ENCODE measurements at regions not wholly inside any gene's neighbourhood (a gene's known extent, or its start where the extent isn't known, plus 50 kb on each side); places are given as distances from the start of the nearest gene placed in this dataset.

DNA sequence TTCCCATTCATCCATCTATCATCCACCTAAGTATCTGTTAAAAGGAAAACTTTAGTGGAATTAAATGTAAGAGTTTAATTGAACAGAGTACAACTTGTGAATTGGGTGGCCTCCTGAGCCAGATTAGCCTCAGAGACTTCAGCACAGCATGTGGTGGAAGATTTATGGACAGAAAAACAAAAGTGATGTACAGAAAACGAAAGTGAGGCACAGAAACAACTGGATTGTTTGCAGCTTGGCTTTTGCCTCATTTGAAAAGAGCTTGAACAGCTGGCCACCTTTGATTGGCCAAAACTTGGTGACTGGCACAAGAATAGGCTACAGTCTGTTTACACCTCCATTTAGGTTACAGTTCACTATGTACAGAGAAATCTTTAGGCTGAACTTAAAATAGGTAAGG is 1463.4 kb upstream of the CELF2 start:
- Histone ChIP-seq H3K9me3 (replicated peaks in 1 of 2; ENCODE audit: control insufficient read depth in 2 of 2, insufficient read depth in 1 of 2, low read depth in 1 of 2, low read length in 2 of 2) (no peaks in the 10 kb centered on the region), H3K79me1 (ENCODE audit: low read depth, low read length) (no peaks in the 10 kb centered on the region), H4K8ac (ENCODE audit: low read depth, low read length) (no peak overlapping the region), H3K27me3 (ENCODE audit: control insufficient read depth in 3 of 3, insufficient read depth in 3 of 3, low read depth in 1 of 3, low read length in 3 of 3) (no peaks in the 10 kb centered on the region), H2BK5ac (ENCODE audit: low read length) (no peak overlapping the region), H2BK120ac (ENCODE audit: low read depth, low read length) (no peak overlapping the region), H3K4ac (ENCODE audit: low read length) (no peak overlapping the region), H3K14ac (ENCODE audit: low read length) (no peak overlapping the region), H2AFZ (ENCODE audit: low read length) (peak overlapping the region; percentile 29), H4K91ac (ENCODE audit: low read depth, low read length, poor library complexity) (no peak overlapping the region), H2AK5ac (ENCODE audit: low read depth, low read length) (no peak overlapping the region), H3K18ac (ENCODE audit: low read length) (no peak overlapping the region), H3K27ac (replicated peaks; ENCODE audit: low read length) (no peak overlapping the region), H3K23ac (ENCODE audit: low read depth, low read length, poor library complexity) (no peak overlapping the region), H2BK15ac (ENCODE audit: low read length) (no peak overlapping the region), H3K9ac (ENCODE audit: low read depth, low read length, poor library complexity) (no peak overlapping the region), H3K4me3 (ENCODE audit: low read length in 2 of 2) (no peak overlapping the region), H2BK12ac (ENCODE audit: low read length) (no peak overlapping the region), H3K4me2 (ENCODE audit: insufficient read depth, low read length, poor library complexity, severe bottlenecking) (no peak overlapping the region), H3K36me3 (replicated peaks in 1 of 2; ENCODE audit: control insufficient read depth in 2 of 2, insufficient read depth in 2 of 2, low read length in 2 of 2) (no peaks in the 10 kb centered on the region), H3K4me1 (ENCODE audit: control insufficient read depth in 2 of 2, insufficient read depth in 1 of 2, low read depth in 1 of 2, low read length in 2 of 2) (peaks cover 0 to 2% of the 10 kb centered on the region in 2 donors)
- DNase-seq (ENCODE audit: low spot score) = no peak
- no CpG with 5 or more reads among the region's 1 CpG for WGBS, 2 donors (ENCODE audit: extremely low coverage in 2 of 2, insufficient read length in 2 of 2, insufficient replicate concordance in 1 of 2)

DNA sequence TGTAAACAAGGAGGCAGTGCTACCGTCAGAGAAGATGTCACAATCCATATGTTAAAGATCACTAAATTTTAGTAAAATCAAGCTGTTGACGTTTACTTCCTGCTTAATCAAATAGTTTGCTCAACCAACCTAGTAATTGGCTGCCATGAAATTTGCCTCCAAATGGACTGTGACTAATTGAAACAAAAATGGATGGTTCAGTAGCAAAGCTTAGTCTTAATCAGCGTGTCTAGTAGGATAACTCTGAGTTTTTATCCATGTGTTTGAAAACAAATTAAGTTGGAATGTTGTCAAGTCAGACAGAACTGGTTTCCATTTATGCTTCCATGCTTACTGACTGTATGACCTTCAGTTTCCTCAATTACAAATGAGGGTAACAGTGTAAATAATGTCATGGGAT is 1456.7 kb upstream of the CELF2 start:
- no peak overlapping the region for H2BK120ac ChIP-seq (ENCODE audit: low read depth, low read length)
- H3K18ac ChIP-seq (ENCODE audit: low read length) = no peak overlapping the region
- H3K79me1 ChIP-seq (ENCODE audit: low read depth, low read length) = no peaks in the 10 kb centered on the region
- no peak overlapping the region for H4K91ac ChIP-seq (ENCODE audit: low read depth, low read length, poor library complexity)
- H2BK12ac ChIP-seq (ENCODE audit: low read length) = no peak overlapping the region
- H2AK5ac ChIP-seq (ENCODE audit: low read depth, low read length) = no peak overlapping the region
- no peak overlapping the region for H3K4me2 ChIP-seq (ENCODE audit: insufficient read depth, low read length, poor library complexity, severe bottlenecking)
- H3K4ac ChIP-seq (ENCODE audit: low read length) = no peak overlapping the region
- WGBS, 2 donors (ENCODE audit: extremely low coverage in 2 of 2, insufficient read length in 2 of 2, insufficient replicate concordance in 1 of 2) = no CpG with 5 or more reads among the region's 3 CpGs
- H3K23ac ChIP-seq (ENCODE audit: low read depth, low read length, poor library complexity) = no peak overlapping the region
- no peak overlapping the region for H2BK5ac ChIP-seq (ENCODE audit: low read length)
- H3K9me3 ChIP-seq (replicated peaks in 1 of 2; ENCODE audit: control insufficient read depth in 2 of 2, insufficient read depth in 1 of 2, low read depth in 1 of 2, low read length in 2 of 2) = no peaks in the 10 kb centered on the region
- no peaks in the 10 kb centered on the region for H3K4me1 ChIP-seq (ENCODE audit: control insufficient read depth in 2 of 2, insufficient read depth in 1 of 2, low read depth in 1 of 2, low read length in 2 of 2)
- DNase-seq (ENCODE audit: low spot score) = no peak
- no peak overlapping the region for H3K14ac ChIP-seq (ENCODE audit: low read length)
- H3K9ac ChIP-seq (ENCODE audit: low read depth, low read length, poor library complexity) = no peak overlapping the region
- H3K4me3 ChIP-seq (ENCODE audit: low read length in 2 of 2) = no peak overlapping the region
- no peaks in the 10 kb centered on the region for H3K27me3 ChIP-seq (ENCODE audit: control insufficient read depth in 3 of 3, insufficient read depth in 3 of 3, low read depth in 1 of 3, low read length in 3 of 3)
- no peak overlapping the region for H4K8ac ChIP-seq (ENCODE audit: low read depth, low read length)
- H2AFZ ChIP-seq (ENCODE audit: low read length) = no peak overlapping the region
- peak overlapping the region; percentile 47 for H3K27ac ChIP-seq (replicated peaks; ENCODE audit: low read length)
- H3K36me3 ChIP-seq (replicated peaks in 1 of 2; ENCODE audit: control insufficient read depth in 2 of 2, insufficient read depth in 2 of 2, low read length in 2 of 2) = no peaks in the 10 kb centered on the region
- H2BK15ac ChIP-seq (ENCODE audit: low read length) = no peak overlapping the region

DNA sequence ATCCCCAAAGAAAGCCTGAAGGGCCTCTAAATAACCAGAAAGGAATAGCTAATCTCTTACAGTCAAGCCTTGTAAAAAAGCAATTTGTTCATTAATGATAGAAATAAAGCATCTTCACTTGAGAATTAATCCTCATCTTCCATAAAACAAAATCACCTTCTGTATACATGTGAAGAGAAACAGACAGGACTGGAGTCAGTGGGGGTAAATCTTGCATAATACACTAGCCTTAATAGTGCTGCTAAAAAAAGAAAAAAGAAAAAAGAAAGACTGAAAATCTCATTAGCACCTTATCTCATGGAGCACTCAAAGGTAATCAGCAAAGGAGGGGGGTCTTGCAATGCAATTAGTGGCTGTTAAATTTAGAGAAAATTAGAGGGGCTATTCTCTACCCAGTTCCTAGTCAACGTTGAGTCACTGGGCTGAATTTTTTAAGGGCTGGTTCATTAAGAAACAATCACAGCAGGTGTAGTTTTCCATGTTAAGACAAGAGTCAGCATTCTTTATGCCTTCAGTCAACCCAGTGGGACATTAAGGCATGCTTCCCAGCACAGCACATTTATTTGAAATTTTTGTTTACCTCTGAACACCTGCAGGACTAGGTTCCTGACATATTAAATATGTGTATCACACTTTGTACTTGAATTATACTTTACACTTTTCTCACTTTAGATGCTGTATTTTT is 1455.7 kb upstream of the CELF2 start:
- Histone ChIP-seq H2AK5ac (ENCODE audit: low read depth, low read length) (no peak overlapping the region), H3K9me3 (replicated peaks in 1 of 2; ENCODE audit: control insufficient read depth in 2 of 2, insufficient read depth in 1 of 2, low read depth in 1 of 2, low read length in 2 of 2) (no peaks in the 10 kb centered on the region), H2AFZ (ENCODE audit: low read length) (no peak overlapping the region), H3K4me3 (ENCODE audit: low read length in 2 of 2) (no peak overlapping the region), H3K36me3 (replicated peaks in 1 of 2; ENCODE audit: control insufficient read depth in 2 of 2, insufficient read depth in 2 of 2, low read length in 2 of 2) (no peaks in the 10 kb centered on the region), H3K79me1 (ENCODE audit: low read depth, low read length) (no peaks in the 10 kb centered on the region), H4K91ac (ENCODE audit: low read depth, low read length, poor library complexity) (no peak overlapping the region), H4K8ac (ENCODE audit: low read depth, low read length) (no peak overlapping the region), H3K4ac (ENCODE audit: low read length) (no peak overlapping the region), H3K9ac (ENCODE audit: low read depth, low read length, poor library complexity) (no peak overlapping the region), H2BK120ac (ENCODE audit: low read depth, low read length) (no peak overlapping the region), H3K4me1 (ENCODE audit: control insufficient read depth in 2 of 2, insufficient read depth in 1 of 2, low read depth in 1 of 2, low read length in 2 of 2) (no peaks in the 10 kb centered on the region), H2BK12ac (ENCODE audit: low read length) (no peak overlapping the region), H2BK15ac (ENCODE audit: low read length) (no peak overlapping the region), H3K4me2 (ENCODE audit: insufficient read depth, low read length, poor library complexity, severe bottlenecking) (no peak overlapping the region), H2BK5ac (ENCODE audit: low read length) (no peak overlapping the region), H3K27me3 (ENCODE audit: control insufficient read depth in 3 of 3, insufficient read depth in 3 of 3, low read depth in 1 of 3, low read length in 3 of 3) (no peaks in the 10 kb centered on the region), H3K14ac (ENCODE audit: low read length) (no peak overlapping the region), H3K18ac (ENCODE audit: low read length) (no peak overlapping the region), H3K23ac (ENCODE audit: low read depth, low read length, poor library complexity) (no peak overlapping the region), H3K27ac (replicated peaks; ENCODE audit: low read length) (peak overlapping the region; percentile 56)
- no CpG with 5 or more reads among the region's 1 CpG for WGBS, 2 donors (ENCODE audit: extremely low coverage in 2 of 2, insufficient read length in 2 of 2, insufficient replicate concordance in 1 of 2)
- peak; percentile 46 for DNase-seq (ENCODE audit: low spot score)

- H3K9ac ChIP-seq (ENCODE audit: low read depth, low read length, poor library complexity) = no peak overlapping the region
- DNase-seq (ENCODE audit: low spot score) = no peak
- no peak overlapping the region for H2BK5ac ChIP-seq (ENCODE audit: low read length)
- H2AFZ ChIP-seq (ENCODE audit: low read length) = no peak overlapping the region
- no peak overlapping the region for H2AK5ac ChIP-seq (ENCODE audit: low read depth, low read length)
- no peak overlapping the region for H4K91ac ChIP-seq (ENCODE audit: low read depth, low read length, poor library complexity)
- no peaks in the 10 kb centered on the region for H3K4me1 ChIP-seq (ENCODE audit: control insufficient read depth in 2 of 2, insufficient read depth in 1 of 2, low read depth in 1 of 2, low read length in 2 of 2)
- no peaks in the 10 kb centered on the region for H3K79me1 ChIP-seq (ENCODE audit: low read depth, low read length)
- H3K36me3 ChIP-seq (replicated peaks in 1 of 2; ENCODE audit: control insufficient read depth in 2 of 2, insufficient read depth in 2 of 2, low read length in 2 of 2) = no peaks in the 10 kb centered on the region
- H2BK120ac ChIP-seq (ENCODE audit: low read depth, low read length) = no peak overlapping the region
- H3K9me3 ChIP-seq (replicated peaks in 1 of 2; ENCODE audit: control insufficient read depth in 2 of 2, insufficient read depth in 1 of 2, low read depth in 1 of 2, low read length in 2 of 2) = no peaks in the 10 kb centered on the region
- no peak overlapping the region for H4K8ac ChIP-seq (ENCODE audit: low read depth, low read length)
- no peak overlapping the region for H3K14ac ChIP-seq (ENCODE audit: low read length)
- H3K27ac ChIP-seq (replicated peaks; ENCODE audit: low read length) = no peak overlapping the region
- WGBS, 2 donors (ENCODE audit: extremely low coverage in 2 of 2, insufficient read length in 2 of 2, insufficient replicate concordance in 1 of 2) = no CpG with 5 or more reads among the region's 1 CpG
- H2BK15ac ChIP-seq (ENCODE audit: low read length) = no peak overlapping the region
- no peaks in the 10 kb centered on the region for H3K27me3 ChIP-seq (ENCODE audit: control insufficient read depth in 3 of 3, insufficient read depth in 3 of 3, low read depth in 1 of 3, low read length in 3 of 3)
- no peak overlapping the region for H3K4me3 ChIP-seq (ENCODE audit: low read length in 2 of 2)
- no peak overlapping the region for H3K4ac ChIP-seq (ENCODE audit: low read length)
- H3K23ac ChIP-seq (ENCODE audit: low read depth, low read length, poor library complexity) = no peak overlapping the region
- H3K18ac ChIP-seq (ENCODE audit: low read length) = no peak overlapping the region
- no peak overlapping the region for H3K4me2 ChIP-seq (ENCODE audit: insufficient read depth, low read length, poor library complexity, severe bottlenecking)
- H2BK12ac ChIP-seq (ENCODE audit: low read length) = no peak overlapping the region
Measured at GRCh38 chr10:9577746-9578145, 1439.9 kb upstream of the CELF2 start.

All from neuronal stem cell (in vitro differentiated cells).